ENCODE measurements at regions not wholly inside any gene's neighbourhood (a gene's known extent, or its start where the extent isn't known, plus 50 kb on each side); places are given as distances from the start of the nearest gene placed in this dataset.
"Not testable (repeated sequence)": the region's sequence is repeated elsewhere in the genome, so short reads cannot be mapped to it uniquely, and the experiment has no call there.

- ATAC-seq; intact Hi-C loops (cut with DNase I); DNase-seq (ENCODE audit: low spot score): not testable (repeated sequence)
These were observed 189.5 kb upstream of the VKORC1L1 start for GRCh38 chr7:65683362-65683761.

- ATAC-seq; DNase-seq (ENCODE audit: low spot score); intact Hi-C loops (cut with DNase I): not testable (repeated sequence)
These were observed 173.7 kb upstream of the VKORC1L1 start for GRCh38 chr7:65699026-65699714.

- DNase-seq (ENCODE audit: low spot score); ATAC-seq; intact Hi-C loops (cut with DNase I): not testable (repeated sequence)
These were observed 173.0 kb upstream of the VKORC1L1 start for GRCh38 chr7:65699715-65700356.

- DNase-seq (ENCODE audit: low spot score); ATAC-seq; intact Hi-C loops (cut with DNase I): not testable (repeated sequence)
These were observed 153.6 kb upstream of the VKORC1L1 start for GRCh38 chr7:65719123-65719798.

- ATAC-seq (peak; percentile 49), DNase-seq (ENCODE audit: low spot score) (no peak)
- intact Hi-C loops (cut with DNase I): no loop called here
These were observed 150.5 kb upstream of the VKORC1L1 start for GRCh38 chr7:65722361-65722792.

- ATAC-seq; DNase-seq (ENCODE audit: low spot score); intact Hi-C loops (cut with DNase I): not testable (repeated sequence)
These were observed 145.7 kb upstream of the VKORC1L1 start for GRCh38 chr7:65727182-65727581.

GRCh38 chr7:65731129-65731528 lies 141.7 kb upstream of the VKORC1L1 start:
- ATAC-seq: no peak
- intact Hi-C loops (cut with DNase I): no loop called here
- DNase-seq (ENCODE audit: low spot score): no peak

- intact Hi-C loops (cut with DNase I): no loop called here
- no peak for DNase-seq (ENCODE audit: low spot score)
- ATAC-seq: no peak
These were observed 141.3 kb upstream of the VKORC1L1 start for GRCh38 chr7:65731562-65732035.

- intact Hi-C loops (cut with DNase I): no loop called here
- ATAC-seq (no peak), DNase-seq (ENCODE audit: low spot score) (no peak)
These were observed 128.5 kb upstream of the VKORC1L1 start for GRCh38 chr7:65744406-65744805.

GRCh38 chr7:65746398-65746669 lies 126.5 kb upstream of the VKORC1L1 start:
- no peak for ATAC-seq
- no peak for DNase-seq (ENCODE audit: low spot score)
- intact Hi-C loops (cut with DNase I): no loop called here

GRCh38 chr7:65749039-65749438 lies 123.8 kb upstream of the VKORC1L1 start:
- ATAC-seq (no peak), DNase-seq (ENCODE audit: low spot score) (no peak)
- intact Hi-C loops (cut with DNase I): no loop called here

GRCh38 chr7:65749518-65749917 lies 123.4 kb upstream of the VKORC1L1 start:
- no peak for ATAC-seq
- DNase-seq (ENCODE audit: low spot score): no peak
- intact Hi-C loops (cut with DNase I): no loop called here

GRCh38 chr7:65750511-65751344 lies 122.1 kb upstream of the VKORC1L1 start:
- intact Hi-C loops (cut with DNase I): no loop called here
- peak; percentile 93 for DNase-seq (ENCODE audit: low spot score)
- peak; percentile 100 for ATAC-seq

- ATAC-seq; intact Hi-C loops (cut with DNase I); DNase-seq (ENCODE audit: low spot score): not testable (repeated sequence)
These were observed 118.8 kb upstream of the VKORC1L1 start for GRCh38 chr7:65754070-65754469.

GRCh38 chr7:65758991-65759390 lies 113.9 kb upstream of the VKORC1L1 start:
- intact Hi-C loops (cut with DNase I); DNase-seq (ENCODE audit: low spot score); ATAC-seq: not testable (repeated sequence)

GRCh38 chr7:65762712-65763111 lies 110.2 kb upstream of the VKORC1L1 start:
- ATAC-seq: not testable (repeated sequence)

GRCh38 chr7:65763114-65763513 lies 109.8 kb upstream of the VKORC1L1 start:
- intact Hi-C loops (cut with DNase I); ATAC-seq; DNase-seq (ENCODE audit: low spot score): not testable (repeated sequence)

More at GRCh38 chr7:65762712-65763111, 110.2 kb upstream of the VKORC1L1 start:
- DNase-seq (ENCODE audit: low spot score); intact Hi-C loops (cut with DNase I): not testable (repeated sequence)

- intact Hi-C loops (cut with DNase I): not testable (repeated sequence)
- peak; percentile 100 for ATAC-seq
- DNase-seq (ENCODE audit: low spot score): peak; percentile 99
These were observed 102.2 kb upstream of the VKORC1L1 start for GRCh38 chr7:65770473-65771225.

Data from sciatic nerve (tissue), 2 donors.